C4-2B (cell line): ENCODE measurements at regions not wholly inside any gene's neighbourhood (a gene's known extent, or its start where the extent isn't known, plus 50 kb on each side); places are given as distances from the start of the nearest gene placed in this dataset.

Experiments used
- ZFX ChIP-seq: fragments of 450-650 bp; IDR thresholded peaks from 2 replicates; pipeline ENCODE4 v1.6.1; 2017
- TF ChIP-seq, protein P1 (sequence below): fragments of 450-650 bp; conservative IDR thresholded peaks from 2 replicates; pipeline ENCODE4 v1.5.1; 2017; ENCODE audit warnings: mild to moderate bottlenecking

GRCh38 chrX:40359593-40359992 lies 221.2 kb upstream of the ATP6AP2 start:
- TF ChIP-seq, protein P1, sequence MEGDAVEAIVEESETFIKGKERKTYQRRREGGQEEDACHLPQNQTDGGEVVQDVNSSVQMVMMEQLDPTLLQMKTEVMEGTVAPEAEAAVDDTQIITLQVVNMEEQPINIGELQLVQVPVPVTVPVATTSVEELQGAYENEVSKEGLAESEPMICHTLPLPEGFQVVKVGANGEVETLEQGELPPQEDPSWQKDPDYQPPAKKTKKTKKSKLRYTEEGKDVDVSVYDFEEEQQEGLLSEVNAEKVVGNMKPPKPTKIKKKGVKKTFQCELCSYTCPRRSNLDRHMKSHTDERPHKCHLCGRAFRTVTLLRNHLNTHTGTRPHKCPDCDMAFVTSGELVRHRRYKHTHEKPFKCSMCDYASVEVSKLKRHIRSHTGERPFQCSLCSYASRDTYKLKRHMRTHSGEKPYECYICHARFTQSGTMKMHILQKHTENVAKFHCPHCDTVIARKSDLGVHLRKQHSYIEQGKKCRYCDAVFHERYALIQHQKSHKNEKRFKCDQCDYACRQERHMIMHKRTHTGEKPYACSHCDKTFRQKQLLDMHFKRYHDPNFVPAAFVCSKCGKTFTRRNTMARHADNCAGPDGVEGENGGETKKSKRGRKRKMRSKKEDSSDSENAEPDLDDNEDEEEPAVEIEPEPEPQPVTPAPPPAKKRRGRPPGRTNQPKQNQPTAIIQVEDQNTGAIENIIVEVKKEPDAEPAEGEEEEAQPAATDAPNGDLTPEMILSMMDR, result no peak
- TF ChIP-seq ZFX, result no peak
